ENCODE measurements at regions not wholly inside any gene's neighbourhood (a gene's known extent, or its start where the extent isn't known, plus 50 kb on each side); places are given as distances from the start of the nearest gene placed in this dataset.

- ATAC-seq (peak; percentile 50 to 92 (median 78)), DNase-seq (peak; percentile 21 to 43)
- H3K36me3 ChIP-seq (ENCODE audit: control insufficient read depth, insufficient read depth, low read length): no peaks in the 10 kb centered on the region
- H3K9me3 ChIP-seq (ENCODE audit: control insufficient read depth, insufficient read depth, low read length): no peaks in the 10 kb centered on the region
- Mint-ChIP-seq H3K27ac (no peak overlapping the region), H3K9me3 (no peaks in the 10 kb centered on the region), H3K4me1 (peaks cover 0 to 30% of the 10 kb centered on the region in 2 donors), H3K27me3 (ENCODE audit: low read depth in 2 of 2) (peaks cover 15 to 18% of the 10 kb centered on the region in 2 donors), H3K36me3 (no peaks in the 10 kb centered on the region), H3K4me3 (no peak overlapping the region)
- H3K27ac ChIP-seq (ENCODE audit: low read length): no peak overlapping the region
- peaks cover 6% of the 10 kb centered on the region for H3K4me1 ChIP-seq (ENCODE audit: control insufficient read depth, insufficient read depth, low read length)
- TF ChIP-seq CTCF (IDR thresholded peaks at IDR 0.05): no peak
- intact Hi-C loops (cut with micrococcal nuclease): no loop called here
- H3K27me3 ChIP-seq (ENCODE audit: control insufficient read depth, insufficient read depth, low read length): no peaks in the 10 kb centered on the region
- H3K4me3 ChIP-seq (ENCODE audit: low read length): no peak overlapping the region
- 10% methylated on average over 15 of the region's 15 CpGs for WGBS (ENCODE audit: insufficient coverage)
Measured at GRCh38 chr22:47918276-47918921, 1155.9 kb downstream of the TBC1D22A start.

GRCh38 chr22:47914481-47915097 lies 1152.1 kb downstream of the TBC1D22A start:
- no peak overlapping the region for H3K4me3 Mint-ChIP-seq
- H3K9me3 ChIP-seq (ENCODE audit: control insufficient read depth, insufficient read depth, low read length): no peaks in the 10 kb centered on the region

GRCh38 chr22:47902646-47903180 lies 1140.3 kb downstream of the TBC1D22A start:
- Histone ChIP-seq H3K27me3 (ENCODE audit: control insufficient read depth, insufficient read depth, low read length) (peaks cover 2% of the 10 kb centered on the region), H3K27ac (ENCODE audit: low read length) (no peak overlapping the region), H3K9me3 (ENCODE audit: control insufficient read depth, insufficient read depth, low read length) (no peaks in the 10 kb centered on the region), H3K4me3 (ENCODE audit: low read length) (no peak overlapping the region), H3K36me3 (ENCODE audit: control insufficient read depth, insufficient read depth, low read length) (no peaks in the 10 kb centered on the region), H3K4me1 (ENCODE audit: control insufficient read depth, insufficient read depth, low read length) (no peaks in the 10 kb centered on the region)
- no peak for DNase-seq
- Mint-ChIP-seq H3K4me1 (no peaks in the 10 kb centered on the region), H3K9me3 (no peaks in the 10 kb centered on the region), H3K36me3 (no peaks in the 10 kb centered on the region), H3K27me3 (ENCODE audit: low read depth in 2 of 2) (peaks cover 10 to 35% of the 10 kb centered on the region in 2 donors), H3K27ac (no peak overlapping the region), H3K4me3 (no peak overlapping the region)
- ATAC-seq: peak in 1 of 3 donors; percentile 10
- intact Hi-C loops (cut with micrococcal nuclease): no loop called here
- TF ChIP-seq CTCF (IDR thresholded peaks at IDR 0.05): no peak
- 87% methylated on average over 9 of the region's 9 CpGs for WGBS (ENCODE audit: insufficient coverage)

More at GRCh38 chr22:47914481-47915097, 1152.1 kb downstream of the TBC1D22A start:
- H3K36me3 ChIP-seq (ENCODE audit: control insufficient read depth, insufficient read depth, low read length): no peaks in the 10 kb centered on the region
- Mint-ChIP-seq H3K9me3 (peaks cover 3 to 9% of the 10 kb centered on the region in 2 donors), H3K36me3 (peaks cover 16% of the 10 kb centered on the region), H3K27ac (no peak overlapping the region), H3K27me3 (ENCODE audit: low read depth in 2 of 2) (peaks cover 30 to 42% of the 10 kb centered on the region in 2 donors), H3K4me1 (peaks cover 0 to 25% of the 10 kb centered on the region in 2 donors)
- no peak overlapping the region for H3K4me3 ChIP-seq (ENCODE audit: low read length)
- intact Hi-C loops (cut with micrococcal nuclease): no loop called here
- peaks cover 6% of the 10 kb centered on the region for H3K4me1 ChIP-seq (ENCODE audit: control insufficient read depth, insufficient read depth, low read length)
- ATAC-seq: no peak
- no peak for DNase-seq
- H3K27ac ChIP-seq (ENCODE audit: low read length): no peak overlapping the region
- TF ChIP-seq CTCF (IDR thresholded peaks at IDR 0.05): no peak
- WGBS (ENCODE audit: insufficient coverage): 88% methylated on average over 12 of the region's 15 CpGs
- no peaks in the 10 kb centered on the region for H3K27me3 ChIP-seq (ENCODE audit: control insufficient read depth, insufficient read depth, low read length)
